HG03039 (cell line): ENCODE measurements at regions not wholly inside any gene's neighbourhood (a gene's known extent, or its start where the extent isn't known, plus 50 kb on each side); places are given as distances from the start of the nearest gene placed in this dataset.
"Not testable (repeated sequence)": the region's sequence is repeated elsewhere in the genome, so short reads cannot be mapped to it uniquely, and the experiment has no call there.

Experiments used
- ATAC-seq: cut with Tn5 transposase; IDR thresholded peaks from one replicate; pipeline ENCODE4 v1.9.1; 2021; ENCODE audit warnings: mild to moderate bottlenecking, moderate library complexity; ENCODE audit not compliant: unreplicated experiment

GRCh38 chr14:65833267-65833880 is 420.8 kb downstream of the FUT8 start:
- ATAC-seq: no peak

- ATAC-seq: no peak
Observed at GRCh38 chr14:65834051-65834450, 421.5 kb downstream of the FUT8 start.

- ATAC-seq: no peak
Observed at GRCh38 chr14:65834812-65835211, 422.3 kb downstream of the FUT8 start.

DNA sequence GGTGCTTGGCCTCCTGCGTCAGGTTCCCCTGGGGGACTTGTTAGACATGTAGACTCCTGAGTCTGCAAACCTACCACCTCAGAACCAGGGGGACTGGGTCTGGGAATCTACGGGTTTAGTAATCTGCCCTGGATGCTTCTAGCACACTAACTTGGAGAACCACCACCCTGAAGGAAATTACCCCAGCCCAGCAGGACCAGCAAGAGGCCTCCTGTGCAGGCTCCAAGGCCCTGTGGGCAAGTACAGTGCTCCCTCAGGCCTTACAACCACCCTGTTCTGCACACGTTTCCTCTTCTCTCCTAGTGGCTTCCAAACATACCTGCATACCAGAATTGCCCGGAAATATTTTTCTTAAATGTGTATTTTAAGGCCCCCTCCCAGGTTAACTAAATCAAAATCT is 423.0 kb downstream of the FUT8 start:
- no peak for ATAC-seq

DNA sequence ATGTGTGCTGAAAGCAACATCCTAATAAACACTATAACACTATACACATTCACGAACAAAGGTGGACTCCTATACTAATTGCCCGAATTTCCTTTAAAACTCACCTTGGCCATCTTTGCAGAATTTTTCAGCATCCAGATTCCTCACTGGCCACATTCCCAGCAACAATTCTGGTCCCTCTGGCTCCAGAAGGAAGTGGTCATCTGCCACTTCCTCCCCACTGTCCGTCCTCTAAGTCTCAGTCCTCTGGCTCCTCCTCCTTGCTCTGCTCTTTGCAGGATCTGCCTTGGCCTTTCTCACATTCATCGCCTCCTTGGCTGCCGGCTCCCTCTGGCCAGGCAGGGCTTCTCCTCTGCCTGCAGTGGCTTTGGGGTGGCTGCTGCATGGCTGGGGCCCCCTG is 426.0 kb downstream of the FUT8 start:
- no peak for ATAC-seq

DNA sequence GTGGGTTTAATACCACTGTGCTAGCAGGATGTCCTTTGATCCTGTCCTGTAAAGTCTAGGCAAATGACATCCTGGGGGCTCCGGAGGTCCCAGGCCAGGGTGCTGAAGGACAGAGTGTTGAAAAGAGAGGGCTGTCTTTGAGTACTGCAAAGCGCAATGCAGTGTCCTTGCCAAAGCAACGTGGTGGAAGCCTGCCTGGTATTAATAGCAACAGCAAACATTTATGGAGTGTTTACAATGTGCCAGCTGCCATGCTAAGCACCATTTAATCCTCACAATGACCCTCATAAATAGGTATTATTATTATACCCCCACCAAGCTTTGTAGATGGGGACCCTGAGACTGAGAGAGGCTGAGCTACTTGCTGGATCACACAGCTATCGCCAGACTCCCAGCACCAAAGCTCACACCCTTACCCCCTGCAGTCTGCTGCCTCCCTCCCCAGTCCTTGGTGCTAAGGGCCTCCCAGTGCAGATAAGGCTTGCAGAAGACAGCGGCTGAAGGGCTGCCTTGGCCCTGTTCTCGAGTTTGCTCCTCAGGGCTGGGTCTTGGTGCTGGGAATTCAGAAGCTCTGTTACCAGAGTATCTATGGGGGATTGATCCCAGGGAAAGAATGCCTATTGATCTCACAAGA is 427.7 kb downstream of the FUT8 start:
- ATAC-seq: no peak

- no peak for ATAC-seq
Observed at GRCh38 chr14:65840786-65841185, 428.3 kb downstream of the FUT8 start.

DNA sequence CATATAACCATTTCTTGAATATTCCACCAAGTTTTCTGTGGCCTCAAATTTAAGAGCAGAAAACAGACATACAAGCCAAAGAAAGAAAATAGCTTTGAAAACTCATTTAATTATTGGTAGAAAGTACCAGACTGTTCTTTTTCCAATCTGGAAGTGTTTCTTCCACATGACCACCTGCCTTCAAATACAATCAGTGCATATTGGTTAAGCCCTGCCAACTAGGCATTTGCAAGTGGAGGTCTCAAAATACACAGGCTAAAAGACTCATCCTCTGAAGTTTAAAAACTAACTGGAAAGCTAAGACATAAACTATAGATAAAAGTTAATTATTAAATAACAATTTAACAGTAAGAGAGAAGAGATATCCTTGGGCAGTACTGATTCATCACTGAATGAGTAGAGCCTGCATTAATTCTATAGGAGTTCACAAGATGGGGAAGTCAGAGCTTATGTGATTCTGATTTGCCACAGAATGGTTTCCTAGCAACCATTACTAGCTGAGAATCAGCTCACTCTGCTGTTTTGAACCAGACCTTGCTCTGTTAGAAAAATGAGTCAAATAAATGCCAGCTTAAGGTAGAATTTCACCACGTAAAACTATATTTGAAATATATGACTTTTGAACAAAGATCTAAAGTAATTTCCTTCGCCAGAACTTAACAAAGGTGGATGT is 433.8 kb downstream of the FUT8 start:
- no peak for ATAC-seq

- peak; percentile 53 for ATAC-seq
Observed at GRCh38 chr14:65847075-65847847, 434.7 kb downstream of the FUT8 start.

GRCh38 chr14:65847931-65848330 is 435.4 kb downstream of the FUT8 start:
- ATAC-seq: not testable (repeated sequence)

DNA sequence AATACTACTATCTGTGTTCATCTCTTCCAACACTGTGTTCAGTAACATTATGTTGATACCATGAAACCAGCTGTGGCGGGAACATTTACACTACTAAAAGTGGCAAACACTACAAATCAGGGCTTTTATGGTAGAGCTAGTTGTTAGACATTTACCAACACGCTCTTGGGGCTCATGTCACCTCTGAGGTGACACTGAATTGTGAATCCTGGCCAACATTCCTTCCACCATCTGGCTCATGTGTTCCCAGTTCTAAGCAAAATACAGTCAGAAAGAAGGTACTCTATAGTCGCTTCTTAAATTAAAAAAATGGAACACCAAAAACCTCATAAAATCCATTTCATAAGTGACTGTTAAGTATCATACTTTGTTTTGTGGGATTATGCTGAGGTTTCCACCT is 436.6 kb downstream of the FUT8 start:
- no peak for ATAC-seq

GRCh38 chr14:65849558-65849957 is 437.0 kb downstream of the FUT8 start:
- no peak for ATAC-seq

- no peak for ATAC-seq
Observed at GRCh38 chr14:65850429-65851135, 438.1 kb downstream of the FUT8 start.

GRCh38 chr14:65852689-65853088 is 440.2 kb downstream of the FUT8 start:
- ATAC-seq: no peak

GRCh38 chr14:65853407-65853955 is 441.0 kb downstream of the FUT8 start:
- no peak for ATAC-seq

DNA sequence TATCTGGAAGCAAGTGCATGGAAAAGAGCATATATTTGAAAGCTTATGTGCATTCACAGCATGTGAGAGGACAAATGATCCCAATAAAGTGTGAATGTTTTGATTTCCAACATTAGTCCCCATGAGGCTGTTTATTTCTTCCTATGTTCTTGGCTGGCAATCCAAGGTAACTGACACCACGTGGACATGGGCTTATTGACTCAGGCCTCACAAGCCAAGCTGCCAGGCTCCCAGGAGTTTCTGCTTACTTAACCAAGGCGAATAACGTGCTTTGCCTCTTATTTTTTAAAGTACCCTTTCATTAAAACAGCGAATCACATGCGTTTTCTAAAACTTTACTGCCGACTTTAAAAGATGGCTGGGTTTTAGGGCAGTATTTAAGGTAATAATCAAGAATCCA is 441.7 kb downstream of the FUT8 start:
- ATAC-seq: no peak

DNA sequence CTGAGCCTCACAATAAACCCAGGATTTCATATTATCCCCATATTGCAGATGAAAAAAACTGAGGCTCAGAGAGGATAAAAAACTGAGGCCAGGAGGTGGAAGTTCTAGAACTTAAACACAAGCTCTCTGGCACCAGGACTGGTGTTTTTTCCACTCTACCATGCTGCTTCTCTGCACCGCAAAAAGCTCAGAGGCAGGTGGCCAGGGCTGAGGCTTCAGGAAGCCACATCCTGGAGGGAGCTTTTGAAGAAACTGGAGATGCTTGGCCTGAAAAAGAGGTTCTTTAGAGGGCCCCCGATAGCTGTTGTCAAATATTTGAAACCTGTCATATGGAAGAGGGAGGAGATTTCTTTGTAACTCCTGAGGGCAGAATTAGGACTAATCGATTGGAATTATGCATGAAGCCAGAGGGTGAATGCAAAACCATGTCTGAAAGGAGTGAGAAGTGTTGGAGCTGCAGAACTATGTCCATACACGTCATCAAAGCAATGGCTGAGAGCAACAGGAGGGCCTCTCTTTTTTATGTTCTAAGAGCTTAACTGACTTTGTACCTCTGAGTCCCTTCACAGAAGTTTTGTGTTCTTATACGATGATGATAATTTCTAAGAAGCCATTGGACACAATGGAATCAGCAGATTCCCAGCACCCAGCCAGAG is 448.6 kb downstream of the FUT8 start:
- no peak for ATAC-seq

DNA sequence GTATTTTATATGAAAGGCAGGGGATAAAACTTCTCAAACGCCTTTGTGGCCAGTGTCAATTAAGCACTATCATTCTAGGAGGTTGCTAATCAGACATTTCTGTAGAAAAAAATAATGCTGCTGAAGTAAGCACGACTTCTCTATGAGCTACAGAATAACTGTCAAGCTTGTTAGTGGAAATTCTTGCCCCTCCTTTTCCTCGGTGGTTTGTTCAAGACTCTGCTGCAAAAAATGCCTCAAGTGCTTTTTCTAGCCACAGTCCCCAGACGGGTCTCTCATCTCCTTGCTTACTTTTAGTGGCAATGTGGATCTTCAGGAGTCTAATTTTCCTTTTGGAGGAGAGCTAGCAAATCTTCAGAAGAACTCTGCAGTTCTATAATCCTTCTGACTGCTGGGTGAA is 452.0 kb downstream of the FUT8 start:
- ATAC-seq: no peak

DNA sequence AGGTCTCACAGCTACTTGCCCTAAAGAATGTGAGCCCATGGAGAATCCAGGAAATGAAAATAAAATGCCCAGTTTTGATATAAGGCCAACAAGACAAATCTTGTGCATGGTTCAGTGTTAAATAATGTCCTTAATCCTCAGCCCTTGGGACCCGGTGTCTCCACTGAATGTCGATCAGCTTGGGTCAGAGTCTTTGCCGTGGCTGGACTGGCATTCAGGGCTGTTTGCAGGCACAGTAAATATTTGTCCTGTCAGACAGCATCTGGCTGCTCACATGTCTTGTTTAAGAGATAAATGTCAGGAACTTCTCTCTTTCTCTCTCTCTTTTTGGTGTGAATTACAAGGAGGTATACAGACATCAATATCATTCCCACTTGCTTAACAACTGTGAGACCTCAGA is 452.5 kb downstream of the FUT8 start:
- no peak for ATAC-seq

DNA sequence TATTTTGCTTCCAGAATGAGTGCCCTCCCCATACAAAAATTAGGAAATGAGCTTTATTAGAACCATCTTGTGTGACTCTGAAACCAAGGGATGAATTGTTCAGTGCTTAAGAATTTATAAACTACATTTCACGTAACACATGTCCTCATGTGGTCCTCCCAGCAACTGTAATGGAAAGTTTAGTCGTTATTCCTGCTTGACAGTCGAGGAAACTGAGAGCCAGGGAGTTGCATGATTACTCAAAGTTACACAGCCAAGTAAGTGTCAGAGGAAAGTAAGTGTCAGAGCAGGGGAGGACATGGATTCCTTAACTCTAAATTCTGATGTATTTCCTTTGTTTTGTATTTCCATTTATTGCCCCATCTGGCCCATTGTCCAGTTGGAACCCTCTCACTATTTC is 453.9 kb downstream of the FUT8 start:
- ATAC-seq: no peak
